ENCODE measurements at regions not wholly inside any gene's neighbourhood (a gene's known extent, or its start where the extent isn't known, plus 50 kb on each side); places are given as distances from the start of the nearest gene placed in this dataset.

DNA sequence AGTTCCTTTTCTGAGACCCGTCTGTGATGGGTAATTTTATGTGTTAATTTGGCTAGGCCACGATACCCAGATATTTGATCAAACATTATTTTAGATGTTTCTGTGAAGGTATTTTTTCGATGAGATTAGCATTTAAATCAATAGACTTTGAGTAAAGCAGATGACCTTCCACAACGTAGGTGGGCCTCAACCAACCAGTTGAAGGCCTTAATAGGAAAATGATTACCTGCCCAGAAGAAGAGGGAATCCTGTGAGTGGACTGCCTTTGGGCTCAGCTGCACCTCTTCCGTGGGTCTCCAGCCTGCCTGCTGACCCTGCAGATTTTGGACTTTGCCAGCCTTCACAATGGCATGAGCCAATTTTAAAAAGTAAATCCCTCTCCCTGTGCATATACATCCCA, 61.6 kb upstream of the WSB1 start:
- H3K4me1 Mint-ChIP-seq (ENCODE audit: unreplicated experiment) = no peaks in the 10 kb centered on the region
- TF ChIP-seq, protein P1, sequence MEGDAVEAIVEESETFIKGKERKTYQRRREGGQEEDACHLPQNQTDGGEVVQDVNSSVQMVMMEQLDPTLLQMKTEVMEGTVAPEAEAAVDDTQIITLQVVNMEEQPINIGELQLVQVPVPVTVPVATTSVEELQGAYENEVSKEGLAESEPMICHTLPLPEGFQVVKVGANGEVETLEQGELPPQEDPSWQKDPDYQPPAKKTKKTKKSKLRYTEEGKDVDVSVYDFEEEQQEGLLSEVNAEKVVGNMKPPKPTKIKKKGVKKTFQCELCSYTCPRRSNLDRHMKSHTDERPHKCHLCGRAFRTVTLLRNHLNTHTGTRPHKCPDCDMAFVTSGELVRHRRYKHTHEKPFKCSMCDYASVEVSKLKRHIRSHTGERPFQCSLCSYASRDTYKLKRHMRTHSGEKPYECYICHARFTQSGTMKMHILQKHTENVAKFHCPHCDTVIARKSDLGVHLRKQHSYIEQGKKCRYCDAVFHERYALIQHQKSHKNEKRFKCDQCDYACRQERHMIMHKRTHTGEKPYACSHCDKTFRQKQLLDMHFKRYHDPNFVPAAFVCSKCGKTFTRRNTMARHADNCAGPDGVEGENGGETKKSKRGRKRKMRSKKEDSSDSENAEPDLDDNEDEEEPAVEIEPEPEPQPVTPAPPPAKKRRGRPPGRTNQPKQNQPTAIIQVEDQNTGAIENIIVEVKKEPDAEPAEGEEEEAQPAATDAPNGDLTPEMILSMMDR (conservative IDR thresholded peaks at IDR 0.05) = no peak
- H3K27me3 Mint-ChIP-seq = peaks cover 3% of the 10 kb centered on the region
- no peak overlapping the region for H3K27ac Mint-ChIP-seq
- H3K36me3 Mint-ChIP-seq = no peaks in the 10 kb centered on the region
- no peak overlapping the region for H3K4me3 Mint-ChIP-seq
- no peak for DNase-seq (ENCODE audit: extremely low spot score, unreplicated experiment)
- no peaks in the 10 kb centered on the region for H3K9me3 Mint-ChIP-seq

DNA sequence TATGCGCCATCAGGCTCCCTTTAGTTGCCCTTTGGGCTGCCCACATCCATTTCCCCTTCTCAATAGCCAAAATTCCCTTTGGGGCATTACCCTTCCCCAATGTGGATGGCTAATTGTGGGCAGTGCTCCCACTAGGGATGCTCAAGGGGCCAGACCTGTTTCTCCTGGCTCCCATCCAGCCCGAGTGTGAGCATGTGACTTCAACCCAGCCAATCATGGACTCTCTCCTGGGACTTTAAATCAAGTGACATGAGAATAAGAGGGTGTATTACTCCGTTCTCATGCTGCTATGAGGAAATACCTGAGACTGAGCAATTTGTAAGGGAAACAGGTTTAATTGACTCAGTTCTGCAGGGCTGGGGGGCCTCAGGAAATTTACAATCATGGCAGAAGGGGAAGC, 60.9 kb upstream of the WSB1 start:
- Mint-ChIP-seq H3K4me1 (ENCODE audit: unreplicated experiment) (no peaks in the 10 kb centered on the region), H3K27ac (peak overlapping the region; percentile 38), H3K4me3 (no peak overlapping the region), H3K9me3 (no peaks in the 10 kb centered on the region), H3K27me3 (peaks cover 3% of the 10 kb centered on the region), H3K36me3 (no peaks in the 10 kb centered on the region)
- TF ChIP-seq, protein P1 (conservative IDR thresholded peaks at IDR 0.05) = no peak
- DNase-seq (ENCODE audit: extremely low spot score, unreplicated experiment) = no peak

DNA sequence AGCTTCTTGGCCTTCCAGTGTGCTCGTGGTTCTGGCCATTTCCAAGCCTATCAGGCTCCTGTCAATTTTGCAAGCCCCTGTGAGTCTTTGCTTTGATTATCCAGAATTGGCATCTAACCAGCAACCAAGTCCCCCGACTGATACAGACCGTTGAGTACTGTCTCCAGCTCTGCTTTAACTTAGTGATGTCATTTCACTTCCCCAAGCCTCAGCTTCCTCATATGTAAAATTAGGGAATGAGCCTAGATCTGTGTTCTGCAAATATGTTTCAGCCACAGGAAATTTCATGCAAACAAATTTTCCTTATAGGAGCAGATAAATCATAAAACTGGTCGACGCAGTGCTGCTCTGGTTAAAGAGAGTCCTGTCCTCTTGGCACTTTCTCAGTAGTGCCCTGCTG, 60.1 kb upstream of the WSB1 start:
- Mint-ChIP-seq H3K4me1 (ENCODE audit: unreplicated experiment) (no peaks in the 10 kb centered on the region), H3K36me3 (no peaks in the 10 kb centered on the region), H3K4me3 (no peak overlapping the region), H3K27ac (no peak overlapping the region), H3K27me3 (peaks cover 3% of the 10 kb centered on the region), H3K9me3 (no peaks in the 10 kb centered on the region)
- TF ChIP-seq, protein P1 (conservative IDR thresholded peaks at IDR 0.05) = no peak
- DNase-seq (ENCODE audit: extremely low spot score, unreplicated experiment) = no peak

DNA sequence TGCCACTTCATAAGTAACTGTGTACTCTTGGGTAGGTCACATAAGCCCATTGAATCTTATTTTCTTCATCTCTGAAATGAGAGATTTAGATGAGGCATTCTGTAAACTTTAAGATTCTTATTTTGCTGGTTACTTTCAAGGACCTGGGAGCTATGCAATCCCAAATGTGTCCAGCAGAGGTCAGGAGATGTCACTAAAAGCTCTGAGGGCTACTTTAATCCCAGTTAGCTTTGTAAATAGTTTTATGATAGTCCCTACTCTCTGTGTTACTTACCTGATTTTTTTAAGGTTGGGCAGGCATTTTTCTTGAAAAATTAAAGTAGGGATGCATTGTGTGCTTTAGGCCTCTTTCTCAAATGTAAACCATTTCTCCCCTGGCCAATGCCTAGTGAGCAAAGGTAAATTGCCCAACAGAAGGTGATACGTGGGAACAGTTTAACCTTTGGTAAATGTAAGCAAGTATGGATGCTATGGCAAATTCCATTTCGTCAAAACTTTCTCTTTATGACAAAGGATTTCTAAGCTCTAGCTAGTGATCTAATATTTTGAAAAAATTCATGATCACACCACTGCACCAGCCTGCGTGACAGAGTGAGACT, 57.1 kb upstream of the WSB1 start:
- no peak overlapping the region for H3K4me3 Mint-ChIP-seq
- peaks cover 3% of the 10 kb centered on the region for H3K27me3 Mint-ChIP-seq
- H3K9me3 Mint-ChIP-seq = no peaks in the 10 kb centered on the region
- no peaks in the 10 kb centered on the region for H3K36me3 Mint-ChIP-seq
- peak overlapping the region; percentile 76 for H3K27ac Mint-ChIP-seq
- TF ChIP-seq, protein P1 (conservative IDR thresholded peaks at IDR 0.05) = peak; percentile 94
- no peak for DNase-seq (ENCODE audit: extremely low spot score, unreplicated experiment)
- peaks cover 14% of the 10 kb centered on the region for H3K4me1 Mint-ChIP-seq (ENCODE audit: unreplicated experiment)

DNA sequence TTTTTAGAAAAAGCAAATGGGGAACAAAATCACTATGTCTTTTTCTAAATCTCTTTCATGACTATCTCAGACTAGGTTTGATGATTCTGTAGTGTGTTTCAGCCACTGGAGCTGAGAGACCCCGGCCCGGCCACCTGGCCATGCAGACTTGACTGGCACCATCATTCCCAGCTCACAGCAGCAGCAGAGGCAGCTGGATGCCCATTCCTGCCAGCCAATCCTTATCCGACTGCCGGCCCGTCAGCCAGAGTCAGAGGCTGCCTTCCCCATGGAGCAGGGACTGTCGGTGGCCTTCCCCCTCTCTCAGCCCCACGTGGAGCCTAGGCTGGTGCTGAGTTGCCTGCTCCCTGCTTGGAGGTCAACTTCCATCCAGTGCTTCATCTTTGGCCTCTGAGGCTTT, 56.0 kb upstream of the WSB1 start:
- peaks cover 18% of the 10 kb centered on the region for H3K4me1 Mint-ChIP-seq (ENCODE audit: unreplicated experiment)
- TF ChIP-seq, protein P1 (conservative IDR thresholded peaks at IDR 0.05) = no peak
- no peaks in the 10 kb centered on the region for H3K36me3 Mint-ChIP-seq
- no peak for DNase-seq (ENCODE audit: extremely low spot score, unreplicated experiment)
- no peak overlapping the region for H3K27ac Mint-ChIP-seq
- H3K27me3 Mint-ChIP-seq = peaks cover 3% of the 10 kb centered on the region
- no peaks in the 10 kb centered on the region for H3K9me3 Mint-ChIP-seq
- no peak overlapping the region for H3K4me3 Mint-ChIP-seq

DNA sequence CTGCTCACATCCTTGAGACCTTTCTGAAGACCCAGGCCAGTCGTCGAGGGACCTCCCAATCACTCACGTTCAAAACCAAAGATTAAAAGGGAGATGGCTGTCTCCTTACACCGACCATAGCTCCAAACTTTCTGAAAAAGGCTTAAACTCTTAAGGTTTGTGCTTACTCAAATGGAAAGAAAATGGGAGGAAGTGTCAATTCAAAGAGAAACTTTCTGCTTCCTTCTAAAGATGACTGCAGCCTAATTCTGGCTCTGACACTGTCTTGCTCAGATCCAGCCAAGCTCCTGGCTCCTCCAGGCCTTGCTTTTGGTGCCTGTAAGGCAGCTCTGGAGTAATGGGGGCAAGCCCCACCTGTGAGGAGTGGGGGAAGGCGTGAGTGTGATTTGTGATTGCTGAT, 54.9 kb upstream of the WSB1 start:
- TF ChIP-seq, protein P1 (conservative IDR thresholded peaks at IDR 0.05) = no peak
- H3K4me1 Mint-ChIP-seq (ENCODE audit: unreplicated experiment) = peaks cover 22% of the 10 kb centered on the region
- no peak for DNase-seq (ENCODE audit: extremely low spot score, unreplicated experiment)
- no peaks in the 10 kb centered on the region for H3K27me3 Mint-ChIP-seq
- H3K9me3 Mint-ChIP-seq = no peaks in the 10 kb centered on the region
- H3K36me3 Mint-ChIP-seq = no peaks in the 10 kb centered on the region
- H3K4me3 Mint-ChIP-seq = no peak overlapping the region
- peak overlapping the region; percentile 11 for H3K27ac Mint-ChIP-seq

Measured in type B pancreatic cell (in vitro differentiated cells).